ENCODE measurements at regions not wholly inside any gene's neighbourhood (a gene's known extent, or its start where the extent isn't known, plus 50 kb on each side); places are given as distances from the start of the nearest gene placed in this dataset.

DNA sequence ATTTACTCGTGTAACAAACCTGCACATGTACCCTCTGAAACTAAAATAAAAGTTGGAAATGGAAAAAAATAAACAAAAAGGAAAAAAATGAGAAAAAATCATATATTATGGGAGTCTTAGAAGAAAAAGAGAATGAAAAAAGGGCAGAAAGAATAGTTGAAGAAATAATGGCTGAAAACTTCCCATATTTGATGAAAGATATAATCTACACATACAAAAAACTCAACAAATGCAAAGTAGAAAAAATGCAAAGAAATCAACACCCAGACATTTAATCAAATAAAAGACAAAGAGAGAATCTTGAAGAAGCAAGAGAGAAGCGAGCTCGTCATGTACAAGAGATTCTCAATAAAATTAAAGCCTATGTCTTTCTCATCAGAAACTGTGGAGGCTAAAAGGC lies 73.8 kb downstream of the SLC25A46 start:
- TF ChIP-seq, protein P1, sequence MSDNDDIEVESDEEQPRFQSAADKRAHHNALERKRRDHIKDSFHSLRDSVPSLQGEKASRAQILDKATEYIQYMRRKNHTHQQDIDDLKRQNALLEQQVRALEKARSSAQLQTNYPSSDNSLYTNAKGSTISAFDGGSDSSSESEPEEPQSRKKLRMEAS (IDR thresholded peaks at IDR 0.05) = no peak
- TF ChIP-seq, protein P2, sequence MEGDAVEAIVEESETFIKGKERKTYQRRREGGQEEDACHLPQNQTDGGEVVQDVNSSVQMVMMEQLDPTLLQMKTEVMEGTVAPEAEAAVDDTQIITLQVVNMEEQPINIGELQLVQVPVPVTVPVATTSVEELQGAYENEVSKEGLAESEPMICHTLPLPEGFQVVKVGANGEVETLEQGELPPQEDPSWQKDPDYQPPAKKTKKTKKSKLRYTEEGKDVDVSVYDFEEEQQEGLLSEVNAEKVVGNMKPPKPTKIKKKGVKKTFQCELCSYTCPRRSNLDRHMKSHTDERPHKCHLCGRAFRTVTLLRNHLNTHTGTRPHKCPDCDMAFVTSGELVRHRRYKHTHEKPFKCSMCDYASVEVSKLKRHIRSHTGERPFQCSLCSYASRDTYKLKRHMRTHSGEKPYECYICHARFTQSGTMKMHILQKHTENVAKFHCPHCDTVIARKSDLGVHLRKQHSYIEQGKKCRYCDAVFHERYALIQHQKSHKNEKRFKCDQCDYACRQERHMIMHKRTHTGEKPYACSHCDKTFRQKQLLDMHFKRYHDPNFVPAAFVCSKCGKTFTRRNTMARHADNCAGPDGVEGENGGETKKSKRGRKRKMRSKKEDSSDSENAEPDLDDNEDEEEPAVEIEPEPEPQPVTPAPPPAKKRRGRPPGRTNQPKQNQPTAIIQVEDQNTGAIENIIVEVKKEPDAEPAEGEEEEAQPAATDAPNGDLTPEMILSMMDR (IDR thresholded peaks at IDR 0.05; ENCODE audit: control extremely low read depth in 1 of 3, insufficient read depth in 1 of 3, low read depth in 1 of 3, low read length in 3 of 3) = no peak
- TF ChIP-seq GTF2F1 (IDR thresholded peaks at IDR 0.05; ENCODE audit: borderline replicate concordance, low read depth, low read length) (no peak), SIN3A (conservative IDR thresholded peaks at IDR 0.05 in 1 of 2, IDR thresholded peaks at IDR 0.05 in 1 of 2; ENCODE audit: low read depth in 1 of 2, low read length in 2 of 2) (no peak), KDM1A (IDR thresholded peaks at IDR 0.05; ENCODE audit: borderline replicate concordance, low read length) (no peak), CHD2 (IDR thresholded peaks at IDR 0.05; ENCODE audit: low read length) (no peak), POLR2AphosphoS5 (IDR thresholded peaks at IDR 0.05; ENCODE audit: low read depth, low read length) (no peak), RFX5 (IDR thresholded peaks at IDR 0.05; ENCODE audit: borderline replicate concordance, low read depth, low read length) (no peak), YY1 (IDR thresholded peaks at IDR 0.05; ENCODE audit: low read depth, low read length) (no peak), CEBPB (IDR thresholded peaks at IDR 0.05; ENCODE audit: low read depth, low read length) (no peak), GABPA (IDR thresholded peaks at IDR 0.05; ENCODE audit: borderline replicate concordance, insufficient read depth, low read length) (no peak), EZH2 (IDR thresholded peaks at IDR 0.05; ENCODE audit: low read depth, low read length, severe bottlenecking) (no peak)
- TF ChIP-seq, protein P3, sequence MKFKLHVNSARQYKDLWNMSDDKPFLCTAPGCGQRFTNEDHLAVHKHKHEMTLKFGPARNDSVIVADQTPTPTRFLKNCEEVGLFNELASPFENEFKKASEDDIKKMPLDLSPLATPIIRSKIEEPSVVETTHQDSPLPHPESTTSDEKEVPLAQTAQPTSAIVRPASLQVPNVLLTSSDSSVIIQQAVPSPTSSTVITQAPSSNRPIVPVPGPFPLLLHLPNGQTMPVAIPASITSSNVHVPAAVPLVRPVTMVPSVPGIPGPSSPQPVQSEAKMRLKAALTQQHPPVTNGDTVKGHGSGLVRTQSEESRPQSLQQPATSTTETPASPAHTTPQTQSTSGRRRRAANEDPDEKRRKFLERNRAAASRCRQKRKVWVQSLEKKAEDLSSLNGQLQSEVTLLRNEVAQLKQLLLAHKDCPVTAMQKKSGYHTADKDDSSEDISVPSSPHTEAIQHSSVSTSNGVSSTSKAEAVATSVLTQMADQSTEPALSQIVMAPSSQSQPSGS (IDR thresholded peaks at IDR 0.05; ENCODE audit: low read length) = no peak
